HepG2 (cell line): ENCODE measurements at regions not wholly inside any gene's neighbourhood (a gene's known extent, or its start where the extent isn't known, plus 50 kb on each side); places are given as distances from the start of the nearest gene placed in this dataset.

Experiments
- ATAC-seq: fragments of 200-7000 bp; cut with Tn5 transposase; 3 replicates; pipeline ENCODE4 v1.9.1; 2020; ENCODE audit warnings: mild to moderate bottlenecking, moderate library complexity
- BruUV-seq: library from RNA; stranded (reverse); fragments of 400-500 nt; replicated peaks from 2 replicates; lab custom pipeline; 2021; lab: Mats Ljungman, UMichigan
- CTCF ChIA-PET: fragments of 300-600 bp; formaldehyde crosslinking; extraction: SDS; loops from one replicate; lab custom pipeline; 2021; ENCODE audit warnings: low total read pairs, inconsistent platforms, low intra/inter-chr PET ratio; lab: Yijun Ruan, JAX
- POLR2A ChIA-PET: fragments of 350-600 bp; sonication (Branson Sonifier 250); formaldehyde crosslinking; loops from one replicate; lab custom pipeline; 2020; ENCODE audit warnings: antibody characterized with exemption, inconsistent platforms; lab: Yijun Ruan, JAX
- DNase-seq: peaks from one replicate; pipeline ENCODE4 v3.0.0-alpha.2; 2015; ENCODE audit warnings: low spot score
- FAIRE-seq: peaks from 3 replicates; lab custom pipeline; 2011; peaks lifted over from hg19 to GRCh38; lab: Jason Lieb, UNC
- H2AFZ ChIP-seq: one replicate; pipeline ENCODE4 v1.6.1; 2011; ENCODE audit warnings: low read length, inconsistent platforms
- H3K27ac ChIP-seq: fragments of 300-600 bp; 3 replicates; pipeline ENCODE4 v1.8.0; 2011; ENCODE audit warnings: mixed run types, mild to moderate bottlenecking, mixed read lengths, low read length, inconsistent platforms; ENCODE audit not compliant: insufficient read depth; ENCODE audit errors: extremely low read length
- H3K27me3 ChIP-seq, 2 experiments: fragments of 200-600 bp in 1 of 2; 2 replicates in 1 of 2; 3 replicates in 1 of 2; pipeline versions ENCODE4 v1.6.0 to v1.8.0; 2011; ENCODE audit warnings: low read length in 2 of 2, mild to moderate bottlenecking in 2 of 2, moderate library complexity in 2 of 2, inconsistent platforms in 1 of 2; ENCODE audit not compliant: insufficient read depth in 2 of 2, control insufficient read depth in 1 of 2
- H3K36me3 ChIP-seq, 2 experiments: fragments of 200-600 bp in 1 of 2; replicated peaks in 1 of 2; 2 replicates in 1 of 2; 3 replicates in 1 of 2; pipeline versions ENCODE4 v1.5.1 to v1.8.0; 2011; ENCODE audit warnings: low read length in 2 of 2, inconsistent platforms in 1 of 2; ENCODE audit not compliant: insufficient read depth in 2 of 2, control insufficient read depth in 1 of 2
- H3K4me1 ChIP-seq: 2 replicates; pipeline ENCODE4 v1.5.1; 2012; ENCODE audit warnings: low read length, inconsistent platforms; ENCODE audit not compliant: insufficient read depth
- H3K4me2 ChIP-seq: 2 replicates; pipeline ENCODE4 v1.6.0; 2011; ENCODE audit warnings: low read depth, low read length, inconsistent platforms
- H3K4me3 ChIP-seq, 3 experiments: fragments of 200-600 bp in 1 of 3; sonication (generic), shearing (Covaris generic) in 1 of 3; replicated peaks in 1 of 3; 2 replicates each; pipeline ENCODE4 v1.5.1; 2011 to 2016; ENCODE audit warnings: low read length in 3 of 3, inconsistent platforms in 2 of 3, low read depth in 2 of 3, mild to moderate bottlenecking in 2 of 3, control low read depth in 1 of 3, mixed read lengths in 1 of 3; ENCODE audit not compliant: insufficient read depth in 1 of 3
- H3K79me2 ChIP-seq: one replicate; pipeline ENCODE4 v1.6.1; 2011; ENCODE audit warnings: low read length, inconsistent platforms; ENCODE audit not compliant: insufficient read depth
- H3K9ac ChIP-seq: 2 replicates; pipeline ENCODE4 v1.6.0; 2011; ENCODE audit warnings: mild to moderate bottlenecking, low read depth, low read length, inconsistent platforms; ENCODE audit not compliant: insufficient read depth
- H3K9me3 ChIP-seq: 2 replicates; pipeline ENCODE4 v1.5.1; 2012; ENCODE audit warnings: mild to moderate bottlenecking, low read length
- H4K20me1 ChIP-seq: 2 replicates; pipeline ENCODE4 v1.6.0; 2011; ENCODE audit warnings: inconsistent platforms, mild to moderate bottlenecking, low read length, moderate library complexity; ENCODE audit not compliant: insufficient read depth
- ASH2L ChIP-seq: fragments of 300-600, 200-600 bp; sonication (generic); IDR thresholded peaks from 2 replicates; pipeline ENCODE4 v1.7.0; 2017; ENCODE audit warnings: low read depth, mild to moderate bottlenecking, moderate library complexity, mixed read lengths, low read length; ENCODE audit not compliant: insufficient read length
- FOXO4 ChIP-seq: sonication (generic); formaldehyde crosslinking; conservative IDR thresholded peaks from 2 replicates; pipeline ENCODE4 v1.8.1; 2023; ENCODE audit warnings: missing genetic modification reagents
- WGBS: methylation state at CpG from one replicate; pipeline ENCODE4 v1.1.6; 2017; ENCODE audit warnings: low lambda C conversion rate; 5-methylcytosine and 5-hydroxymethylcytosine counted together
- in situ Hi-C: cut with HindIII; loops from 2 replicates; pipeline ENCODE4 v1.10.0; 2017; ENCODE audit warnings: low pct_unique_long_range_greater_than_20kb; ENCODE audit not compliant: extremely low pct_ligation_motif_present
- intact Hi-C: fragments of 100-400 bp; cut with micrococcal nuclease; formaldehyde crosslinking; loops from one replicate; pipeline ENCODE4 v1.10.0; 2022; ENCODE audit not compliant: unreplicated experiment
- TF ChIP-seq, protein P1 (sequence below): sonication (generic); formaldehyde crosslinking; IDR thresholded peaks from 2 replicates; pipeline ENCODE4 v1.5.0; 2020; ENCODE audit warnings: missing genetic modification reagents, mild to moderate bottlenecking, borderline replicate concordance
- TF ChIP-seq, protein P2 (sequence below): sonication (generic); formaldehyde crosslinking; IDR thresholded peaks from 2 replicates; pipeline ENCODE4 v1.4.0; 2020; ENCODE audit warnings: missing genetic modification reagents
- TF ChIP-seq, protein P3 (sequence below): sonication (generic); IDR thresholded peaks from 2 replicates; pipeline ENCODE4 v1.6.1; 2016; ENCODE audit warnings: low read depth, borderline replicate concordance

GRCh38 chr10:121092720-121093095 lies 241.5 kb downstream of the WDR11 start (continued):
- TF ChIP-seq, protein P1, sequence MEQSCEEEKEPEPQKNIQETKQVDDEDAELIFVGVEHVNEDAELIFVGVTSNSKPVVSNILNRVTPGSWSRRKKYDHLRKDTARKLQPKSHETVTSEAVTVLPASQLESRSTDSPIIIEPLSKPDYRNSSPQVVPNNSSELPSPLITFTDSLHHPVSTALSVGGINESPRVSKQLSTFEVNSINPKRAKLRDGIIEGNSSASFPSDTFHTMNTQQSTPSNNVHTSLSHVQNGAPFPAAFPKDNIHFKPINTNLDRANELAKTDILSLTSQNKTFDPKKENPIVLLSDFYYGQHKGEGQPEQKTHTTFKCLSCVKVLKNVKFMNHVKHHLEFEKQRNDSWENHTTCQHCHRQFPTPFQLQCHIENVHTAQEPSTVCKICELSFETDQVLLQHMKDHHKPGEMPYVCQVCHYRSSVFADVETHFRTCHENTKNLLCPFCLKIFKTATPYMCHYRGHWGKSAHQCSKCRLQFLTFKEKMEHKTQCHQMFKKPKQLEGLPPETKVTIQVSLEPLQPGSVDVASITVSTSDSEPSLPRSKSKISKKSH (CRISPR knock-in tag): no peak
- TF ChIP-seq, protein P2, sequence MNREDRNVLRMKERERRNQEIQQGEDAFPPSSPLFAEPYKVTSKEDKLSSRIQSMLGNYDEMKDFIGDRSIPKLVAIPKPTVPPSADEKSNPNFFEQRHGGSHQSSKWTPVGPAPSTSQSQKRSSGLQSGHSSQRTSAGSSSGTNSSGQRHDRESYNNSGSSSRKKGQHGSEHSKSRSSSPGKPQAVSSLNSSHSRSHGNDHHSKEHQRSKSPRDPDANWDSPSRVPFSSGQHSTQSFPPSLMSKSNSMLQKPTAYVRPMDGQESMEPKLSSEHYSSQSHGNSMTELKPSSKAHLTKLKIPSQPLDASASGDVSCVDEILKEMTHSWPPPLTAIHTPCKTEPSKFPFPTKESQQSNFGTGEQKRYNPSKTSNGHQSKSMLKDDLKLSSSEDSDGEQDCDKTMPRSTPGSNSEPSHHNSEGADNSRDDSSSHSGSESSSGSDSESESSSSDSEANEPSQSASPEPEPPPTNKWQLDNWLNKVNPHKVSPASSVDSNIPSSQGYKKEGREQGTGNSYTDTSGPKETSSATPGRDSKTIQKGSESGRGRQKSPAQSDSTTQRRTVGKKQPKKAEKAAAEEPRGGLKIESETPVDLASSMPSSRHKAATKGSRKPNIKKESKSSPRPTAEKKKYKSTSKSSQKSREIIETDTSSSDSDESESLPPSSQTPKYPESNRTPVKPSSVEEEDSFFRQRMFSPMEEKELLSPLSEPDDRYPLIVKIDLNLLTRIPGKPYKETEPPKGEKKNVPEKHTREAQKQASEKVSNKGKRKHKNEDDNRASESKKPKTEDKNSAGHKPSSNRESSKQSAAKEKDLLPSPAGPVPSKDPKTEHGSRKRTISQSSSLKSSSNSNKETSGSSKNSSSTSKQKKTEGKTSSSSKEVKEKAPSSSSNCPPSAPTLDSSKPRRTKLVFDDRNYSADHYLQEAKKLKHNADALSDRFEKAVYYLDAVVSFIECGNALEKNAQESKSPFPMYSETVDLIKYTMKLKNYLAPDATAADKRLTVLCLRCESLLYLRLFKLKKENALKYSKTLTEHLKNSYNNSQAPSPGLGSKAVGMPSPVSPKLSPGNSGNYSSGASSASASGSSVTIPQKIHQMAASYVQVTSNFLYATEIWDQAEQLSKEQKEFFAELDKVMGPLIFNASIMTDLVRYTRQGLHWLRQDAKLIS (CRISPR knock-in tag): no peak

DNA sequence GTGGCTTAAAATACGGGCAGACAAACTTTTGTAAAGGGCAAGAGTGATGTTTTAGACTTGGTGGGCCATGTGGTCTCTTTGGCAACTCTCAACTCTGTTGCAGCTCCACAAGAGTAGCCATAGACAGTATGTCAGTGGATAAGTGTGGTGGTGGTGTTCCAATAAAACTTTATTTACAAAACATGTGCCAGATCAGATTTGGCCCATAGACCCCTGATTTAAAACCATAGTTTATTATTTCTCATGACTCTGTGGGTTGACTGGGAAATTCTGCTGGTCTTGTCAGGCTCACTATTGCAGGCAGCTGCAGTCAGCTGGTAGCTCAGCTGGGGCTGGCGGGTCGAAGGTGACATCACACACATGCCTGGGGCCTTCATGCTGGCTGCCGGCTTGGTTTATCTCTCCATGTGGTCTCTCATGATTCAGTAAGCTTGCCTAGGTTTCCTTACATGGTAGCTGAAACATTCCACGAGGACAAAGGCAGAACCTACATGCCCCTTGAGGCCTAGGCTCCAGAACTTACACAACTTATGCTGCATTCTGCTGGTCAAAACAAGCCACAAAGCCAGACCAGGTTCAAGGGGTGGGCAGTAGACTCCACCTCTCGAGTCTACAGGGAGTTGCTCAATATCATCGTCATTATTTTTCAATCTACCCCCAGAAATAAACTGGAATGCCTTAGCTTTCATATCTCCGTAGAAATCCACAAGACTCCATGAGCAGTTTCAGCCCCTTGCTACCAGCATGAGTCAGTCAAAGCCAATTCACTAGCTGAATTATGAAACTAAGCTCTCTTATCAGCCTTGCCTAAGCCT lies 245.7 kb downstream of the WDR11 start:
- Histone ChIP-seq H2AFZ (no peak overlapping the region), H3K36me3 (no peaks in the 10 kb centered on the region), H3K9me3 (no peaks in the 10 kb centered on the region), H3K4me3 (peak overlapping the region in 1 of 3 experiments; percentile 17; a peak in 1 of 6 replicates), H3K79me2 (no peaks in the 10 kb centered on the region), H3K27ac (no peak overlapping the region), H3K9ac (no peak overlapping the region), H3K4me1 (peaks cover 31% of the 10 kb centered on the region), H4K20me1 (no peaks in the 10 kb centered on the region), H3K27me3 (no peaks in the 10 kb centered on the region), H3K4me2 (peak overlapping the region; percentile 64)
- ATAC-seq (peak; percentile 44; the same call in 2 of the 3 replicates), DNase-seq (peak; percentile 24), FAIRE-seq (no peak)
- intact Hi-C loops (no loop called here), in situ Hi-C loops (no loop called here)
- CTCF ChIA-PET: no interaction called here
- no TSS peak for BruUV-seq
- 18% methylated on average over 5 of the region's 8 CpGs for WGBS
- POLR2A ChIA-PET: no interaction called here
- TF ChIP-seq, protein P3, sequence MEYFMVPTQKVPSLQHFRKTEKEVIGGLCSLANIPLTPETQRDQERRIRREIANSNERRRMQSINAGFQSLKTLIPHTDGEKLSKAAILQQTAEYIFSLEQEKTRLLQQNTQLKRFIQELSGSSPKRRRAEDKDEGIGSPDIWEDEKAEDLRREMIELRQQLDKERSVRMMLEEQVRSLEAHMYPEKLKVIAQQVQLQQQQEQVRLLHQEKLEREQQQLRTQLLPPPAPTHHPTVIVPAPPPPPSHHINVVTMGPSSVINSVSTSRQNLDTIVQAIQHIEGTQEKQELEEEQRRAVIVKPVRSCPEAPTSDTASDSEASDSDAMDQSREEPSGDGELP: peak; percentile 76; the same call in 1 of the 2 replicates
- TF ChIP-seq FOXO4 (0 out of 2 replicates have a peak, but pooled peaks have one; percentile 28), ASH2L (no peak)
